GM12892 (cell line): ENCODE measurements at regions not wholly inside any gene's neighbourhood (a gene's known extent, or its start where the extent isn't known, plus 50 kb on each side); places are given as distances from the start of the nearest gene placed in this dataset.

Experiments
- POLR2A ChIP-seq: IDR thresholded peaks from 2 replicates; pipeline ENCODE4 v1.6.1; 2011; ENCODE audit warnings: low read depth, low read length, control low read depth
- TAF1 ChIP-seq: IDR thresholded peaks from 2 replicates; pipeline ENCODE4 v1.6.1; 2011; ENCODE audit warnings: low read depth, mild to moderate bottlenecking, control low read depth, low read length, borderline replicate concordance

GRCh38 chr3:30550246-30550645 is 56.2 kb upstream of the TGFBR2 start:
- TF ChIP-seq TAF1: no peak
- TF ChIP-seq POLR2A: no peak
